GM06990 (cell line): ENCODE measurements at regions not wholly inside any gene's neighbourhood (a gene's known extent, or its start where the extent isn't known, plus 50 kb on each side); places are given as distances from the start of the nearest gene placed in this dataset.

Source experiments
- DNase-seq: peaks from one replicate; pipeline ENCODE4 v3.0.0-alpha.2; 2011; ENCODE audit not compliant: insufficient read length; ENCODE audit errors: extremely low read depth
- H3K27me3 ChIP-seq: replicated peaks from 2 replicates; pipeline ENCODE4 v1.6.0; 2011; ENCODE audit warnings: low read length; ENCODE audit not compliant: control insufficient read depth, insufficient read depth
- H3K36me3 ChIP-seq: 2 replicates; pipeline ENCODE4 v1.5.1; 2011; ENCODE audit warnings: low read length; ENCODE audit not compliant: control insufficient read depth, insufficient read depth
- H3K4me3 ChIP-seq: replicated peaks from 2 replicates; pipeline ENCODE4 v1.5.1; 2011; ENCODE audit warnings: low read depth, mild to moderate bottlenecking, control low read depth, low read length
- TF ChIP-seq, protein P1 (sequence below): IDR thresholded peaks from 2 replicates; pipeline ENCODE4 v1.5.1; 2011; ENCODE audit warnings: low read length, control low read depth, mild to moderate bottlenecking, inconsistent platforms; ENCODE audit not compliant: insufficient read depth, poor library complexity, severe bottlenecking

- H3K36me3 ChIP-seq: no peaks in the 10 kb centered on the region
- H3K4me3 ChIP-seq: no peak overlapping the region
Measured at GRCh38 chr16:52958951-52959350, 93.7 kb downstream of the CHD9NB start.

DNA sequence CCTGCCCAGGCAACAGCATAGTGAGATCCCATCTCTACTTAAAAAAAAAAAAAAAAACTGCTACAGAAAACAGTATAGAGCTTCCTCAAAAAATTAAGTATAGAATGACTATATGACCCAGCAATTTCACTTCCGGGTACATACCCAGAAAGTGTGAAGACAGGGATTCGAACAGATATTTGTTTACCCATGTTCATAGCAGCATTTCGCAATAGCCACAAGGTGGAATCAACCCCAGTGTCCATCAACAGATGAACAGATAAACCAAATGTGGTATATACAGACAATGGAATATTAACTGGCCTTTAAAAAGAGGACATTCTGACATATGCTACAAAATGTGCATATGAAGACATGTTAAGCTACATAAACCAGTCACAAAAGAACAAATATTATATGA lies 95.5 kb downstream of the CHD9NB start:
- H3K4me3 ChIP-seq: no peak overlapping the region
- no peak for DNase-seq
- no peaks in the 10 kb centered on the region for H3K27me3 ChIP-seq
- no peaks in the 10 kb centered on the region for H3K36me3 ChIP-seq
- TF ChIP-seq, protein P1, sequence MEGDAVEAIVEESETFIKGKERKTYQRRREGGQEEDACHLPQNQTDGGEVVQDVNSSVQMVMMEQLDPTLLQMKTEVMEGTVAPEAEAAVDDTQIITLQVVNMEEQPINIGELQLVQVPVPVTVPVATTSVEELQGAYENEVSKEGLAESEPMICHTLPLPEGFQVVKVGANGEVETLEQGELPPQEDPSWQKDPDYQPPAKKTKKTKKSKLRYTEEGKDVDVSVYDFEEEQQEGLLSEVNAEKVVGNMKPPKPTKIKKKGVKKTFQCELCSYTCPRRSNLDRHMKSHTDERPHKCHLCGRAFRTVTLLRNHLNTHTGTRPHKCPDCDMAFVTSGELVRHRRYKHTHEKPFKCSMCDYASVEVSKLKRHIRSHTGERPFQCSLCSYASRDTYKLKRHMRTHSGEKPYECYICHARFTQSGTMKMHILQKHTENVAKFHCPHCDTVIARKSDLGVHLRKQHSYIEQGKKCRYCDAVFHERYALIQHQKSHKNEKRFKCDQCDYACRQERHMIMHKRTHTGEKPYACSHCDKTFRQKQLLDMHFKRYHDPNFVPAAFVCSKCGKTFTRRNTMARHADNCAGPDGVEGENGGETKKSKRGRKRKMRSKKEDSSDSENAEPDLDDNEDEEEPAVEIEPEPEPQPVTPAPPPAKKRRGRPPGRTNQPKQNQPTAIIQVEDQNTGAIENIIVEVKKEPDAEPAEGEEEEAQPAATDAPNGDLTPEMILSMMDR: no peak

More at GRCh38 chr16:52958951-52959350, 93.7 kb downstream of the CHD9NB start:
- no peak for DNase-seq
- TF ChIP-seq, protein P1: no peak
- H3K27me3 ChIP-seq: no peaks in the 10 kb centered on the region

GRCh38 chr16:52956044-52956443 lies 96.7 kb downstream of the CHD9NB start:
- DNase-seq: no peak
- Histone ChIP-seq H3K27me3 (no peaks in the 10 kb centered on the region), H3K36me3 (no peaks in the 10 kb centered on the region), H3K4me3 (no peak overlapping the region)
- TF ChIP-seq, protein P1: no peak

DNA sequence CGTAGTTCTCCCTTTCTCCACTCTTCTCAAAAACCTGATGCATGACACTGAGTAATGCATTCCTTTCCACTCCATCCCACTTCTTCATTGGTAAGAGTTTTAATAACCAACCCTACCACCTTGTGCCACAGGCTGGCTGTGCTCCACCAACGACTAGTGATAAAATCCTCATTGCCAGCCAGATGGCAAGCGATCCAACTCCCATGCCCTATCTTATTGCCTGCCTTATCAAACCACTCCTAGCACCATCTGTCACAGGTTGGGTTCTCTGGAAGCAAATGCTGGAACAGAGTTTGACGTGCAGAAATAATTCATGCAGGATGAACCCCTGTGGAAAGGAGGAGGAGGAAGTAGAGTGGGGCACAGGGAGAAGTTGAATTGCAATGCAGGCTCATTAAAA lies 99.5 kb downstream of the CHD9NB start:
- Histone ChIP-seq H3K36me3 (no peaks in the 10 kb centered on the region), H3K4me3 (no peak overlapping the region), H3K27me3 (no peaks in the 10 kb centered on the region)
- no peak for DNase-seq
- TF ChIP-seq, protein P1: no peak

DNA sequence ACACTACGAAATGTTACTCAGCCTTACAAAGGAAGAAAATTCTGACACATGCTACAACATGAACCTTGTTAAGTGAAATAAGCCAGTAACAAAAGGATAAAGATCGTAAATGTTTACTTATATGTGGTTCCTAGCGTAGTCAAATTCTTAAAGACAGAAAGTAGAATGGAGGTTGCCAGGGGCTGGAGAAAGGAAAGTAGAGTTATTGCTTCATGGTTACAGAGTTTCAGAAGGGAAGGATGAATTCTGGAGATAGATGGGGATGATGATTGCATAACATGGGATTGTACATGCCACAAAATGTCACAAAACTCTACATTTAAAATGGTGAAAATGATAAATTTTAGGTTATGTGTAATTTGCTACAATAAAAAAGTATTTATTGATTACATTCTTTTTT lies 103.8 kb downstream of the CHD9NB start:
- no peak for DNase-seq
- TF ChIP-seq, protein P1: no peak
- Histone ChIP-seq H3K27me3 (no peaks in the 10 kb centered on the region), H3K36me3 (no peaks in the 10 kb centered on the region), H3K4me3 (no peak overlapping the region)

DNA sequence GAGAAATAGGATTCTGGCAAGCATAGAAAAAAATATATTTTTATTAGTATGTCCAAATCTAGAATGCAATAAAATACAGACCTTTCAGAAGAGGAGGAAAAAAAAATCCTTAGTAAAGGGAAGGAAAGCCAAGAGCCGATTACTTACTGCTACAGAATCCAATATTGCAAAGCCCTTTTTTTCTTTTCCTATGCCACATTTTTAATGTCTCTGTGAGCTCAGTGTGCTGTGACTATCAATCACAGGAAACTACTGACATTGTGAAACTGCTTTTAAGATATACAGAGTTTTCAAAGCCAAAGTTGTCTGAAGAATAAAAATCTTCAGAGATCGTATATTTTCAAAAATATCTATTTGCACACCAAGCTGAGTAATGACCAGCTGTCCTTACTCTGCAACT lies 120.4 kb downstream of the CHD9NB start:
- no peak for DNase-seq
- TF ChIP-seq, protein P1: no peak
- no peaks in the 10 kb centered on the region for H3K27me3 ChIP-seq
- H3K4me3 ChIP-seq: no peak overlapping the region
- H3K36me3 ChIP-seq: no peaks in the 10 kb centered on the region
